ENCODE measurements at regions not wholly inside any gene's neighbourhood (a gene's known extent, or its start where the extent isn't known, plus 50 kb on each side); places are given as distances from the start of the nearest gene placed in this dataset.

- Histone ChIP-seq H3F3A (replicated peaks; ENCODE audit: low read depth) (no peaks in the 10 kb centered on the region), H4K20me1 (replicated peaks; ENCODE audit: insufficient read depth) (peaks cover 4% of the 10 kb centered on the region; the same call in 1 of the 2 replicates)
Observed at GRCh38 chr6:95231416-95231815, 345.9 kb upstream of the MANEA start.

DNA sequence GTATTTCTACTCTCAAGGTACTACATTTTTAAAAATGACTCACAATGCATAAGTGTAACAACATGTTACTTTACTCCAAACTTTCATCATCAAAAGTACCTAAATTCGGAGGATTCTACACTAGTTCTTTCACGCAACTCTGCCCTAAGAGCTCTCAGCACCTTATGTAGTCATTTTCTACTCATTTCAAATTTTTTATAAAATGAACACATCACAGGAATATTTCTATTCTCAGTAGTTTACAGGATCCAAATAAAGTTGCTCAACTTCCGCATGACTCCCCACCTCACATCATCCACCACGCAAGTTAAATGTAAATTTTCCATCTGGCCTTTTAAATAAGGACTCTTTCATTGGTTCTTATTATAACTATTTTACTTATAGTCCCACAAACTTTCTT is 344.9 kb upstream of the MANEA start:
- H3K4me1 ChIP-seq (ENCODE audit: insufficient read depth) = no peaks in the 10 kb centered on the region
- TF ChIP-seq STAT1 (IDR thresholded peaks at IDR 0.05; ENCODE audit: unreplicated experiment) (no peak), JUNB (IDR thresholded peaks at IDR 0.05; ENCODE audit: unreplicated experiment) (no peak)
- no peaks in the 10 kb centered on the region for H3F3A ChIP-seq (replicated peaks; ENCODE audit: low read depth)
- peaks cover 2% of the 10 kb centered on the region; the same call in 1 of the 2 replicates for H4K20me1 ChIP-seq (replicated peaks; ENCODE audit: insufficient read depth)
- Mint-ChIP-seq H3K27me3 (ENCODE audit: insufficient read depth, low read depth, poor library complexity) (peaks cover 9% of the 10 kb centered on the region), H3K27ac (no peak overlapping the region), H3K36me3 (ENCODE audit: low read depth) (no peaks in the 10 kb centered on the region), H3K4me3 (no peak overlapping the region), H3K9me3 (no peaks in the 10 kb centered on the region), H3K4me1 (peaks cover 6% of the 10 kb centered on the region; the same call in 2 of the 3 replicates)
- no peak overlapping the region for H3K4me3 ChIP-seq
- no peaks in the 10 kb centered on the region for H3K9me2 ChIP-seq (ENCODE audit: insufficient read depth)
- H3K27ac ChIP-seq (ENCODE audit: low read depth) = no peak overlapping the region
- DNase-seq (ENCODE audit: low spot score) (no peak), ATAC-seq (no peak)
- no peaks in the 10 kb centered on the region for H3K36me3 ChIP-seq (ENCODE audit: insufficient read depth)
- peaks cover 52% of the 10 kb centered on the region for H3K27me3 ChIP-seq (ENCODE audit: insufficient read depth)
- H2AFZ ChIP-seq = no peak overlapping the region
- H3K79me2 ChIP-seq (replicated peaks; ENCODE audit: insufficient read depth) = no peaks in the 10 kb centered on the region
- H3K4me2 ChIP-seq = no peak overlapping the region

More at GRCh38 chr6:95231416-95231815, 345.9 kb upstream of the MANEA start:
- Histone ChIP-seq H2AFZ (no peak overlapping the region), H3K27ac (ENCODE audit: low read depth) (no peak overlapping the region), H3K4me2 (no peak overlapping the region), H3K27me3 (ENCODE audit: insufficient read depth) (peaks cover 62% of the 10 kb centered on the region), H3K79me2 (replicated peaks; ENCODE audit: insufficient read depth) (no peaks in the 10 kb centered on the region), H3K4me3 (no peak overlapping the region), H3K9me2 (ENCODE audit: insufficient read depth) (no peaks in the 10 kb centered on the region), H3K4me1 (ENCODE audit: insufficient read depth) (no peaks in the 10 kb centered on the region), H3K36me3 (ENCODE audit: insufficient read depth) (no peaks in the 10 kb centered on the region)
- Mint-ChIP-seq H3K4me1 (peaks cover 2% of the 10 kb centered on the region; the same call in 2 of the 3 replicates), H3K4me3 (no peak overlapping the region), H3K27ac (no peak overlapping the region), H3K36me3 (ENCODE audit: low read depth) (no peaks in the 10 kb centered on the region), H3K9me3 (no peaks in the 10 kb centered on the region), H3K27me3 (ENCODE audit: insufficient read depth, low read depth, poor library complexity) (peaks cover 9% of the 10 kb centered on the region)
- DNase-seq (ENCODE audit: low spot score) (no peak), ATAC-seq (no peak)
- TF ChIP-seq JUNB (IDR thresholded peaks at IDR 0.05; ENCODE audit: unreplicated experiment) (no peak), STAT1 (IDR thresholded peaks at IDR 0.05; ENCODE audit: unreplicated experiment) (no peak), POLR2AphosphoS5 (IDR thresholded peaks at IDR 0.05; ENCODE audit: low read depth) (no peak), EZH2 (IDR thresholded peaks at IDR 0.05; ENCODE audit: low read depth, unreplicated experiment) (no peak), EZH2phosphoT487 (IDR thresholded peaks at IDR 0.05; ENCODE audit: unreplicated experiment) (no peak), ZNF114 (CRISPR knock-in tag; IDR thresholded peaks at IDR 0.05) (no peak)

DNA sequence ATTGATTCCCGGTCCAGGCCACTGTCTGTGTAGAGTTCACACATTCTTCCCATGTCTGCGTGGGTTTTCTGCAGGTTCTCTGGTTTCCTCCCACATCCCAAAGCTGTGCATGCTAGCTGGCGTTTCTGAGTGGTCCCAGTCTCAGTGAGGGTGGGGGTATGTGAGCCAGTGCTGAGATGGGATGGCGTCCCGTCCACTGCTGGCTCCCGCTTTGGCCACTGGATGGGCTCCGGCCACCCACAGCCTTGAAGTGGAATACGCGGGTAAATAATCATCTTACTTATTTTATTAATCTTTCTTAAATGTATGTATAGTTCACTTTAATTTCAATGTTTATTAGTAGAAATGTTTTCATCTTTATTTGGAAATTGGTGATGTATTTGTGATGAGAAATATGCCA is 343.5 kb upstream of the MANEA start:
- peaks cover 3% of the 10 kb centered on the region for H3K4me1 ChIP-seq (ENCODE audit: insufficient read depth)
- no peaks in the 10 kb centered on the region; the same call in 1 of the 2 replicates for H4K20me1 ChIP-seq (replicated peaks; ENCODE audit: insufficient read depth)
- peaks cover 38% of the 10 kb centered on the region for H3K27me3 ChIP-seq (ENCODE audit: insufficient read depth)
- no peak overlapping the region for H3K4me2 ChIP-seq
- Mint-ChIP-seq H3K27ac (no peak overlapping the region), H3K36me3 (ENCODE audit: low read depth) (no peaks in the 10 kb centered on the region), H3K27me3 (ENCODE audit: insufficient read depth, low read depth, poor library complexity) (peaks cover 7% of the 10 kb centered on the region), H3K9me3 (no peaks in the 10 kb centered on the region), H3K4me1 (peaks cover 7% of the 10 kb centered on the region; the same call in 2 of the 3 replicates), H3K4me3 (no peak overlapping the region)
- no peaks in the 10 kb centered on the region for H3K79me2 ChIP-seq (replicated peaks; ENCODE audit: insufficient read depth)
- H3F3A ChIP-seq (replicated peaks; ENCODE audit: low read depth) = no peaks in the 10 kb centered on the region
- no peaks in the 10 kb centered on the region for H3K36me3 ChIP-seq (ENCODE audit: insufficient read depth)
- H3K9me2 ChIP-seq (ENCODE audit: insufficient read depth) = no peaks in the 10 kb centered on the region
- DNase-seq (ENCODE audit: low spot score) = no peak
- 0 out of 3 replicates have a peak, but pooled peaks have one; percentile 26 for ATAC-seq
- H3K4me3 ChIP-seq = no peak overlapping the region
- H3K27ac ChIP-seq (ENCODE audit: low read depth) = no peak overlapping the region
- no peak overlapping the region for H2AFZ ChIP-seq
- no peak for TF ChIP-seq JUNB (IDR thresholded peaks at IDR 0.05; ENCODE audit: unreplicated experiment)
- TF ChIP-seq, protein P1, sequence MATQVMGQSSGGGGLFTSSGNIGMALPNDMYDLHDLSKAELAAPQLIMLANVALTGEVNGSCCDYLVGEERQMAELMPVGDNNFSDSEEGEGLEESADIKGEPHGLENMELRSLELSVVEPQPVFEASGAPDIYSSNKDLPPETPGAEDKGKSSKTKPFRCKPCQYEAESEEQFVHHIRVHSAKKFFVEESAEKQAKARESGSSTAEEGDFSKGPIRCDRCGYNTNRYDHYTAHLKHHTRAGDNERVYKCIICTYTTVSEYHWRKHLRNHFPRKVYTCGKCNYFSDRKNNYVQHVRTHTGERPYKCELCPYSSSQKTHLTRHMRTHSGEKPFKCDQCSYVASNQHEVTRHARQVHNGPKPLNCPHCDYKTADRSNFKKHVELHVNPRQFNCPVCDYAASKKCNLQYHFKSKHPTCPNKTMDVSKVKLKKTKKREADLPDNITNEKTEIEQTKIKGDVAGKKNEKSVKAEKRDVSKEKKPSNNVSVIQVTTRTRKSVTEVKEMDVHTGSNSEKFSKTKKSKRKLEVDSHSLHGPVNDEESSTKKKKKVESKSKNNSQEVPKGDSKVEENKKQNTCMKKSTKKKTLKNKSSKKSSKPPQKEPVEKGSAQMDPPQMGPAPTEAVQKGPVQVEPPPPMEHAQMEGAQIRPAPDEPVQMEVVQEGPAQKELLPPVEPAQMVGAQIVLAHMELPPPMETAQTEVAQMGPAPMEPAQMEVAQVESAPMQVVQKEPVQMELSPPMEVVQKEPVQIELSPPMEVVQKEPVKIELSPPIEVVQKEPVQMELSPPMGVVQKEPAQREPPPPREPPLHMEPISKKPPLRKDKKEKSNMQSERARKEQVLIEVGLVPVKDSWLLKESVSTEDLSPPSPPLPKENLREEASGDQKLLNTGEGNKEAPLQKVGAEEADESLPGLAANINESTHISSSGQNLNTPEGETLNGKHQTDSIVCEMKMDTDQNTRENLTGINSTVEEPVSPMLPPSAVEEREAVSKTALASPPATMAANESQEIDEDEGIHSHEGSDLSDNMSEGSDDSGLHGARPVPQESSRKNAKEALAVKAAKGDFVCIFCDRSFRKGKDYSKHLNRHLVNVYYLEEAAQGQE (IDR thresholded peaks at IDR 0.05; ENCODE audit: unreplicated experiment) = no peak
- TF ChIP-seq CTCF (conservative IDR thresholded peaks at IDR 0.05; ENCODE audit: low read depth in 2 of 2) = no peak
- no peak for TF ChIP-seq NANOG (IDR thresholded peaks at IDR 0.05; ENCODE audit: borderline replicate concordance)

Measured in GM23338 (cell line).